ENCODE measurements at regions not wholly inside any gene's neighbourhood (a gene's known extent, or its start where the extent isn't known, plus 50 kb on each side); places are given as distances from the start of the nearest gene placed in this dataset.

DNA sequence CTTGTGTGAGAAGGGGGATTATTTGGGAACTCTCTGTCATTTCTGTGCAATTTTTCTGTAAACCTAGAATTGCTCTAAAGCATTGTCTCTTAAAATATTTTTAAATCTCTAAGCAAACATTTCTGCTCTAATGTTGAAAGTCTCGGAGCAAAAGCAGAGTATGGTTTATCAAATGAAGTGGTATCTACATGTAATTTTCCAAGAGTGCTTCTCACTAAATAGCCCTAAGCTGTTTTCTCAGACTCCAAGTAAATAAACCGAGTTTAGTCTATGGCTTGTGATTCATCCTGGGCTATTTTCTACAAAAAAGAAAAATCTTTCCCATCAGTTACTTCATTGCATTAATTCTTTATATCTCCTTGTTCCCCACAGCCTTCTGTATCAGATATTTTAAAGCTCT lies 90.8 kb downstream of the METTL4 start:
- TF ChIP-seq, protein P1, sequence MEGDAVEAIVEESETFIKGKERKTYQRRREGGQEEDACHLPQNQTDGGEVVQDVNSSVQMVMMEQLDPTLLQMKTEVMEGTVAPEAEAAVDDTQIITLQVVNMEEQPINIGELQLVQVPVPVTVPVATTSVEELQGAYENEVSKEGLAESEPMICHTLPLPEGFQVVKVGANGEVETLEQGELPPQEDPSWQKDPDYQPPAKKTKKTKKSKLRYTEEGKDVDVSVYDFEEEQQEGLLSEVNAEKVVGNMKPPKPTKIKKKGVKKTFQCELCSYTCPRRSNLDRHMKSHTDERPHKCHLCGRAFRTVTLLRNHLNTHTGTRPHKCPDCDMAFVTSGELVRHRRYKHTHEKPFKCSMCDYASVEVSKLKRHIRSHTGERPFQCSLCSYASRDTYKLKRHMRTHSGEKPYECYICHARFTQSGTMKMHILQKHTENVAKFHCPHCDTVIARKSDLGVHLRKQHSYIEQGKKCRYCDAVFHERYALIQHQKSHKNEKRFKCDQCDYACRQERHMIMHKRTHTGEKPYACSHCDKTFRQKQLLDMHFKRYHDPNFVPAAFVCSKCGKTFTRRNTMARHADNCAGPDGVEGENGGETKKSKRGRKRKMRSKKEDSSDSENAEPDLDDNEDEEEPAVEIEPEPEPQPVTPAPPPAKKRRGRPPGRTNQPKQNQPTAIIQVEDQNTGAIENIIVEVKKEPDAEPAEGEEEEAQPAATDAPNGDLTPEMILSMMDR (IDR thresholded peaks at IDR 0.05; ENCODE audit: low read depth, low read length, missing input control), result no peak
- TF ChIP-seq, protein P2, sequence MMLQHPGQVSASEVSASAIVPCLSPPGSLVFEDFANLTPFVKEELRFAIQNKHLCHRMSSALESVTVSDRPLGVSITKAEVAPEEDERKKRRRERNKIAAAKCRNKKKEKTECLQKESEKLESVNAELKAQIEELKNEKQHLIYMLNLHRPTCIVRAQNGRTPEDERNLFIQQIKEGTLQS (IDR thresholded peaks at IDR 0.05), result no peak
- TF ChIP-seq TAF1 (conservative IDR thresholded peaks at IDR 0.05), result no peak
- TF ChIP-seq, protein P3, sequence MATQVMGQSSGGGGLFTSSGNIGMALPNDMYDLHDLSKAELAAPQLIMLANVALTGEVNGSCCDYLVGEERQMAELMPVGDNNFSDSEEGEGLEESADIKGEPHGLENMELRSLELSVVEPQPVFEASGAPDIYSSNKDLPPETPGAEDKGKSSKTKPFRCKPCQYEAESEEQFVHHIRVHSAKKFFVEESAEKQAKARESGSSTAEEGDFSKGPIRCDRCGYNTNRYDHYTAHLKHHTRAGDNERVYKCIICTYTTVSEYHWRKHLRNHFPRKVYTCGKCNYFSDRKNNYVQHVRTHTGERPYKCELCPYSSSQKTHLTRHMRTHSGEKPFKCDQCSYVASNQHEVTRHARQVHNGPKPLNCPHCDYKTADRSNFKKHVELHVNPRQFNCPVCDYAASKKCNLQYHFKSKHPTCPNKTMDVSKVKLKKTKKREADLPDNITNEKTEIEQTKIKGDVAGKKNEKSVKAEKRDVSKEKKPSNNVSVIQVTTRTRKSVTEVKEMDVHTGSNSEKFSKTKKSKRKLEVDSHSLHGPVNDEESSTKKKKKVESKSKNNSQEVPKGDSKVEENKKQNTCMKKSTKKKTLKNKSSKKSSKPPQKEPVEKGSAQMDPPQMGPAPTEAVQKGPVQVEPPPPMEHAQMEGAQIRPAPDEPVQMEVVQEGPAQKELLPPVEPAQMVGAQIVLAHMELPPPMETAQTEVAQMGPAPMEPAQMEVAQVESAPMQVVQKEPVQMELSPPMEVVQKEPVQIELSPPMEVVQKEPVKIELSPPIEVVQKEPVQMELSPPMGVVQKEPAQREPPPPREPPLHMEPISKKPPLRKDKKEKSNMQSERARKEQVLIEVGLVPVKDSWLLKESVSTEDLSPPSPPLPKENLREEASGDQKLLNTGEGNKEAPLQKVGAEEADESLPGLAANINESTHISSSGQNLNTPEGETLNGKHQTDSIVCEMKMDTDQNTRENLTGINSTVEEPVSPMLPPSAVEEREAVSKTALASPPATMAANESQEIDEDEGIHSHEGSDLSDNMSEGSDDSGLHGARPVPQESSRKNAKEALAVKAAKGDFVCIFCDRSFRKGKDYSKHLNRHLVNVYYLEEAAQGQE (IDR thresholded peaks at IDR 0.05), result no peak
